Right lobe of liver (tissue), 6 donors: ENCODE measurements at regions not wholly inside any gene's neighbourhood (a gene's known extent, or its start where the extent isn't known, plus 50 kb on each side); places are given as distances from the start of the nearest gene placed in this dataset.

Source experiments
- ATAC-seq, 4 donors: fragments of 200-7000 bp; cut with Tn5 transposase; one replicate each; pipeline ENCODE4 v1.9.1; 2020; ENCODE audit warnings: mild to moderate bottlenecking in 4 of 4, moderate library complexity in 4 of 4
- DNase-seq, 3 donors: peaks; one replicate each; pipeline ENCODE4 v3.0.0-alpha.2; 2020
- H3K27ac ChIP-seq, 3 donors: fragments of 200-600 bp; one replicate each; pipeline ENCODE4 v1.8.0; 2022
- H3K27me3 ChIP-seq, 2 donors: fragments of 200-600 bp; one replicate each; pipeline ENCODE4 v1.8.0; 2022
- H3K36me3 ChIP-seq, 4 donors: fragments of 200-600 bp; sonication (generic) in 1 of 4; one replicate each; pipeline versions ENCODE4 v1.5.1 to v1.8.0; 2017 to 2022; ENCODE audit warnings: control low read depth in 1 of 4
- H3K4me1 ChIP-seq, 4 donors: fragments of 200-600 bp; sonication (generic) in 1 of 4; one replicate each; pipeline versions ENCODE4 v1.5.1 to v1.8.0; 2017 to 2022; ENCODE audit warnings: control low read depth in 1 of 4
- H3K4me3 ChIP-seq, 3 donors: fragments of 200-600 bp; one replicate each; pipeline ENCODE4 v1.8.0; 2022
- H3K9me3 ChIP-seq, 4 donors: fragments of 200-600 bp; sonication (generic) in 1 of 4; one replicate each; pipeline versions ENCODE4 v1.5.1 to v1.8.0; 2017 to 2022; ENCODE audit warnings: control low read depth in 1 of 4
- CTCF ChIP-seq, 4 donors: fragments of 200-600 bp in 3 of 4; fragments of 450-650 bp in 1 of 4; IDR thresholded peaks; one replicate each; pipeline versions ENCODE4 v1.5.1 to v1.8.0; 2016 to 2022; ENCODE audit warnings: antibody characterized with exemption in 4 of 4, mild to moderate bottlenecking in 2 of 4
- POLR2A ChIP-seq: fragments of 450-650 bp; IDR thresholded peaks from one replicate; pipeline ENCODE4 v1.6.1; 2017; ENCODE audit warnings: antibody characterized with exemption, mild to moderate bottlenecking
- WGBS: methylation state at CpG from one replicate; pipeline ENCODE4 v1.1.6; 2018; ENCODE audit warnings: low coverage, low lambda C conversion rate; ENCODE audit not compliant: insufficient coverage; ENCODE audit errors: missing lambda C conversion rate; 5-methylcytosine and 5-hydroxymethylcytosine counted together
- intact Hi-C, 2 donors: fragments of 100-400 bp; cut with DNase I; formaldehyde crosslinking; loops; one replicate each; pipeline versions ENCODE4 v1.11.2 to v1.14.1; 2022
- donor health status: DM: no; HTN: yes; CAD: no.
- donor health status: DM: no; HTN: no; CAD: no.
- donor health status: DM: no; HTN: no; CAD: no.
- donor health status: DM: no; HTN: yes; CAD: no.
- donor health status: DM: no; HTN: yes; CAD: no.

GRCh38 chr14:38627163-38627562, 371.3 kb upstream of the CLEC14A start:
- Histone ChIP-seq H3K27ac (no peak overlapping the region), H3K4me1 (no peaks in the 10 kb centered on the region), H3K36me3 (no peaks in the 10 kb centered on the region), H3K4me3 (no peak overlapping the region), H3K9me3 (no peaks in the 10 kb centered on the region), H3K27me3 (no peaks in the 10 kb centered on the region)
- no peak for ATAC-seq
- DNase-seq, result no peak
- no CpG with 5 or more reads among the region's 2 CpGs for WGBS
- TF ChIP-seq POLR2A, result no peak
- TF ChIP-seq CTCF (IDR thresholded peaks at IDR 0.05), result no peak
- intact Hi-C loops, result no loop called here

GRCh38 chr14:38623661-38624060, 367.8 kb upstream of the CLEC14A start:
- Histone ChIP-seq H3K36me3 (no peaks in the 10 kb centered on the region), H3K4me3 (no peak overlapping the region), H3K4me1 (no peaks in the 10 kb centered on the region), H3K27ac (no peak overlapping the region), H3K27me3 (no peaks in the 10 kb centered on the region), H3K9me3 (no peaks in the 10 kb centered on the region)
- ATAC-seq (no peak), DNase-seq (no peak)
- intact Hi-C loops, result no loop called here
- TF ChIP-seq POLR2A (no peak), CTCF (IDR thresholded peaks at IDR 0.05) (no peak)
- WGBS, result 54% methylated on average over 2 of the region's 2 CpGs

- Histone ChIP-seq H3K27ac (no peak overlapping the region), H3K9me3 (no peaks in the 10 kb centered on the region), H3K4me1 (no peaks in the 10 kb centered on the region), H3K27me3 (no peaks in the 10 kb centered on the region), H3K4me3 (no peak overlapping the region), H3K36me3 (no peaks in the 10 kb centered on the region)
- no peak for ATAC-seq
- no CpG with 5 or more reads among the region's 1 CpG for WGBS
- intact Hi-C loops, result no loop called here
- no peak for DNase-seq
- TF ChIP-seq POLR2A (no peak), CTCF (IDR thresholded peaks at IDR 0.05) (peak in 1 of 4 donors; percentile 24)
Measured at GRCh38 chr14:38618514-38618913, 362.6 kb upstream of the CLEC14A start.

GRCh38 chr14:38616959-38617358, 361.1 kb upstream of the CLEC14A start:
- Histone ChIP-seq H3K4me1 (no peaks in the 10 kb centered on the region), H3K9me3 (no peaks in the 10 kb centered on the region), H3K27ac (no peak overlapping the region), H3K27me3 (no peaks in the 10 kb centered on the region), H3K4me3 (no peak overlapping the region), H3K36me3 (no peaks in the 10 kb centered on the region)
- DNase-seq, result no peak
- ATAC-seq, result no peak
- no CpG with 5 or more reads among the region's 4 CpGs for WGBS
- intact Hi-C loops, result no loop called here
- TF ChIP-seq CTCF (IDR thresholded peaks at IDR 0.05) (no peak), POLR2A (no peak)

GRCh38 chr14:38611928-38612327, 356.0 kb upstream of the CLEC14A start:
- no peaks in the 10 kb centered on the region for H3K27me3 ChIP-seq
- no peak overlapping the region for H3K4me3 ChIP-seq
- no peaks in the 10 kb centered on the region for H3K36me3 ChIP-seq
- H3K27ac ChIP-seq, result no peak overlapping the region
- no peak for TF ChIP-seq CTCF (IDR thresholded peaks at IDR 0.05)
- TF ChIP-seq POLR2A, result no peak
- ATAC-seq, result no peak
- intact Hi-C loops, result no loop called here
- WGBS, result no CpG with 5 or more reads among the region's 2 CpGs
- no peaks in the 10 kb centered on the region for H3K4me1 ChIP-seq
- no peak for DNase-seq
- no peaks in the 10 kb centered on the region for H3K9me3 ChIP-seq
